K562 (cell line): ENCODE measurements at regions not wholly inside any gene's neighbourhood (a gene's known extent, or its start where the extent isn't known, plus 50 kb on each side); places are given as distances from the start of the nearest gene placed in this dataset.

Experiments
- CREB1 ChIP-seq, 2 experiments: sonication (generic) in 1 of 2; formaldehyde crosslinking in 1 of 2; IDR thresholded peaks; 2 replicates each; pipeline versions ENCODE4 v1.6.1 to v1.8.0; 2012 to 2022; ENCODE audit warnings: inconsistent platforms in 1 of 2, mild to moderate bottlenecking in 1 of 2, missing genetic modification reagents in 1 of 2, moderate library complexity in 1 of 2
- ELF1 ChIP-seq: fragments of 200-800 bp; sonication (Bioruptor generic); IDR thresholded peaks from 2 replicates; pipeline ENCODE4 v1.6.1; 2016; ENCODE audit warnings: missing genetic modification characterization, missing compliant biosample characterization
- NCOA2 ChIP-seq, 2 experiments: fragments of 450-650 bp; IDR thresholded peaks; 2 replicates each; pipeline ENCODE4 v1.6.1; 2018; ENCODE audit warnings: mild to moderate bottlenecking in 2 of 2, moderate library complexity in 1 of 2; ENCODE audit not compliant: partially characterized antibody in 2 of 2
- NFXL1 ChIP-seq: fragments of 450-650 bp; formaldehyde crosslinking; IDR thresholded peaks from 2 replicates; pipeline ENCODE4 v1.4.0; 2021; ENCODE audit warnings: mild to moderate bottlenecking
- REST ChIP-seq, 2 experiments: fragments of 450-650 bp; formaldehyde crosslinking in 1 of 2; IDR thresholded peaks; 2 replicates each; pipeline versions ENCODE4 v1.4.0 to v1.6.1; 2014 to 2020; ENCODE audit warnings: mild to moderate bottlenecking in 2 of 2, borderline replicate concordance in 1 of 2, low read depth in 1 of 2
- SREBF2 ChIP-seq: sonication (generic); formaldehyde crosslinking; IDR thresholded peaks from 2 replicates; pipeline ENCODE4 v1.4.0; 2020; ENCODE audit warnings: mild to moderate bottlenecking, missing genetic modification reagents
- ZNF143 ChIP-seq: sonication (generic); formaldehyde crosslinking; IDR thresholded peaks from 2 replicates; pipeline ENCODE4 v1.9.0; 2022; ENCODE audit warnings: mild to moderate bottlenecking, missing genetic modification reagents
- TF ChIP-seq, protein P1 (sequence below): fragments of 250-450 bp; sonication (Bioruptor Pico); IDR thresholded peaks from 2 replicates; pipeline ENCODE4 v1.5.0; 2020; ENCODE audit warnings: mild to moderate bottlenecking, borderline replicate concordance

DNA sequence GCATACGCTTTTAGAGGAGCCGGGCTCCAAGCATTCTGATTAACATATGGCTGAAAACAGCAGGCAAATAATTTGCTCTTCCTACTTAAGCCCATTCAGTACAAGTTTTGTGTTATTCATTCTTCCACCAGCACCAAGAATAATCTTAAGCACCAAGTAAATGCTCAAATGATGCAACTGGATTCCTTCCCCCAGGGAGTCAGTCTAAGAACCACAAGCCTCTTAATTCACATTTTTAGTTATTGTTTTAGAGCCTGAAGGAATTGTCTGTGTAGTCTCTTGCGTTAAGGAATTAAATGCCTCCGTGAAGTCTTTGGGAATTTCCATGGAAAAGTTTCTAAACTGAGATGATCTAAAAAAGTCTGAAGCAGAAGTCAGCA lies 61.5 kb upstream of the MAGEB2 start:
- no peak for TF ChIP-seq NFXL1 (CRISPR knock-in tag)
- no peak for TF ChIP-seq SREBF2 (CRISPR knock-in tag)
- no peak for TF ChIP-seq ELF1
- TF ChIP-seq REST (IDR thresholded peaks at IDR 0.05; ENCODE audit: borderline replicate concordance) = no peak
- no peak for TF ChIP-seq REST (CRISPR knock-in tag; IDR thresholded peaks at IDR 0.05; ENCODE audit: low read depth)
- no peak for TF ChIP-seq CREB1 (IDR thresholded peaks at IDR 0.05)
- TF ChIP-seq CREB1 (CRISPR knock-in tag; IDR thresholded peaks at IDR 0.05) = no peak
- no peak for TF ChIP-seq NCOA2 (IDR thresholded peaks at IDR 0.05; ENCODE audit: partially characterized antibody in 2 of 2)
- TF ChIP-seq, protein P1, sequence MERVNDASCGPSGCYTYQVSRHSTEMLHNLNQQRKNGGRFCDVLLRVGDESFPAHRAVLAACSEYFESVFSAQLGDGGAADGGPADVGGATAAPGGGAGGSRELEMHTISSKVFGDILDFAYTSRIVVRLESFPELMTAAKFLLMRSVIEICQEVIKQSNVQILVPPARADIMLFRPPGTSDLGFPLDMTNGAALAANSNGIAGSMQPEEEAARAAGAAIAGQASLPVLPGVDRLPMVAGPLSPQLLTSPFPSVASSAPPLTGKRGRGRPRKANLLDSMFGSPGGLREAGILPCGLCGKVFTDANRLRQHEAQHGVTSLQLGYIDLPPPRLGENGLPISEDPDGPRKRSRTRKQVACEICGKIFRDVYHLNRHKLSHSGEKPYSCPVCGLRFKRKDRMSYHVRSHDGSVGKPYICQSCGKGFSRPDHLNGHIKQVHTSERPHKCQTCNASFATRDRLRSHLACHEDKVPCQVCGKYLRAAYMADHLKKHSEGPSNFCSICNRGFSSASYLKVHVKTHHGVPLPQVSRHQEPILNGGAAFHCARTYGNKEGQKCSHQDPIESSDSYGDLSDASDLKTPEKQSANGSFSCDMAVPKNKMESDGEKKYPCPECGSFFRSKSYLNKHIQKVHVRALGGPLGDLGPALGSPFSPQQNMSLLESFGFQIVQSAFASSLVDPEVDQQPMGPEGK (CRISPR knock-in tag) = no peak
- no peak for TF ChIP-seq ZNF143 (CRISPR knock-in tag)
